Cardiac fibroblast (primary cell): ENCODE measurements at regions not wholly inside any gene's neighbourhood (a gene's known extent, or its start where the extent isn't known, plus 50 kb on each side); places are given as distances from the start of the nearest gene placed in this dataset.
"Not testable (repeated sequence)": the region's sequence is repeated elsewhere in the genome, so short reads cannot be mapped to it uniquely, and the experiment has no call there.

Source experiments
- DNase-seq, 2 donors: peaks; one replicate each; pipeline versions ENCODE4 v3.0.0 to v3.0.0-alpha.2; 2010; ENCODE audit warnings: low read depth in 2 of 2
- H3K4me3 ChIP-seq, 2 donors: replicated peaks in 1 of 2; 1 replicate in 1 of 2; 2 replicates in 1 of 2; pipeline ENCODE4 v1.5.1; 2011; ENCODE audit warnings: low read depth in 2 of 2, low read length in 2 of 2, mild to moderate bottlenecking in 2 of 2, moderate library complexity in 1 of 2
- CTCF ChIP-seq: IDR thresholded peaks from one replicate; pipeline ENCODE4 v1.5.1; 2011; ENCODE audit warnings: low read depth, mild to moderate bottlenecking, low read length, inconsistent platforms

- TF ChIP-seq CTCF = no peak
- DNase-seq = no peak
- no peak overlapping the region for H3K4me3 ChIP-seq
Observed at GRCh38 chr7:113339661-113340060, 221.3 kb upstream of the SMIM30 start.

GRCh38 chr7:113338071-113338696 lies 219.8 kb upstream of the SMIM30 start:
- no peak for DNase-seq
- no peak overlapping the region for H3K4me3 ChIP-seq
- TF ChIP-seq CTCF = no peak

GRCh38 chr7:113336838-113337237 lies 218.5 kb upstream of the SMIM30 start:
- not testable (repeated sequence) for DNase-seq, H3K4me3 ChIP-seq

GRCh38 chr7:113331155-113331898 lies 213.0 kb upstream of the SMIM30 start:
- TF ChIP-seq CTCF = no peak
- no peak overlapping the region for H3K4me3 ChIP-seq
- DNase-seq = no peak

GRCh38 chr7:113321201-113321600 lies 202.8 kb upstream of the SMIM30 start:
- no peak overlapping the region for H3K4me3 ChIP-seq
- DNase-seq = peak in 1 of 2 donors; percentile 3
- no peak for TF ChIP-seq CTCF

- H3K4me3 ChIP-seq = no peak overlapping the region
- no peak for TF ChIP-seq CTCF
- DNase-seq = no peak
Observed at GRCh38 chr7:113320419-113320818, 202.1 kb upstream of the SMIM30 start.

- H3K4me3 ChIP-seq = no peak overlapping the region
- no peak for DNase-seq
- TF ChIP-seq CTCF = no peak
Observed at GRCh38 chr7:113314594-113314993, 196.2 kb upstream of the SMIM30 start.
